NCI-H226 (cell line): ENCODE measurements at regions not wholly inside any gene's neighbourhood (a gene's known extent, or its start where the extent isn't known, plus 50 kb on each side); places are given as distances from the start of the nearest gene placed in this dataset.
"Not testable (repeated sequence)": the region's sequence is repeated elsewhere in the genome, so short reads cannot be mapped to it uniquely, and the experiment has no call there.

Experiments used
- DNase-seq: peaks from one replicate; pipeline ENCODE4 v3.0.0-alpha.2; 2015

DNA sequence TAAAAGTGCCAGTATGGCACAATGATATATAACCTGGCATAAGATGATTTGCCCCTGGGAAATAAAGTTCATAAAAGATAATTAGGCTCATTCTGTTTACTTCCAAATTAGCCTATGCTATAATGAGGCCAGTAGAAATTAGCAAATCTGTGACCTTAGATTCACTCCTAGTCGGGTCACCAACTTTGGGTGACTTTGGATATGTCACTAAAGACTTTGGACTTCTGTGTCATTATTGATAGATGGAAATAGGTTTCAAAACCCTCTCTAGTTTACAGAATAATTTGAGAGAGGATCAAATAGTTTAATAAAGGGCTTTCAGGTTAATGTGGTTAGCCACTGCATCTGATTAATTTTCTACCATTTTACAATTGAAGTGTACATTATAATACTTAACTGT, 1869.3 kb upstream of the FLRT2 start:
- DNase-seq = no peak

DNA sequence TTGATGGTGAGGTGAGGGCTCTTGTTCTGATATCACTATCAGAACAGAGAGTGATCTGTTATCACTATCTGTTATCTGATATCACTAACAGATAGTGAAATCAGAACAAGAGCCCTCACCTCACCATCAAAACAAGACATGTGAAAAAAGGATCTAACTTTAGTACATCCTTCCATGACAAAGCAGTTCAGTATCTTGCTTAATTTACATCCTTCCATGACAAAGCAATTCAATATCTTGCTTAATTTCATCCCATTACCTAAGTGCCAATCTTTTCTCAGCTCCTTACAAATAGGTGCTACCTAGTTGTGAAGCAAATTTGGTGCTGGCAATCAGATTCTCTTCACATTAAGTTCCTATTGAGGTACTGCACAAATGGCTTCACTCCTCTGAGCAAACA, 1865.6 kb upstream of the FLRT2 start:
- no peak for DNase-seq

DNA sequence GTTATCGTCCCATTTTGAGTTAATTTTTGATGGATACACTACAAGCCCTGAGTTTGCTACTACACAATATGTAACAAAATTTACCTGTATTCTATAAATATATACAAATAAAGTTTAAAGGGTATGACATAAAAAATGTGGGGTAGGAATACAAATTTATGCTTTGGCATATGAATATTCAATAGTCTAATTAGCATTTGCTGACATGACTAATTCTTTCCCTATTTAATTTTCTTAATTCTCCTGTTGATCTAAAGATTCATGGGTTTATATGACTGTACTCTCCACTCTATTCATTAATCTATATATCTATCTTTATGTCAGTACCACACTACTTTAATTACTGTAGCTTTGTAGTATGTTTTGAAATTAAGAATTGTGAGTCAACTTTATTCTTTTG, 1840.7 kb upstream of the FLRT2 start:
- no peak for DNase-seq

DNA sequence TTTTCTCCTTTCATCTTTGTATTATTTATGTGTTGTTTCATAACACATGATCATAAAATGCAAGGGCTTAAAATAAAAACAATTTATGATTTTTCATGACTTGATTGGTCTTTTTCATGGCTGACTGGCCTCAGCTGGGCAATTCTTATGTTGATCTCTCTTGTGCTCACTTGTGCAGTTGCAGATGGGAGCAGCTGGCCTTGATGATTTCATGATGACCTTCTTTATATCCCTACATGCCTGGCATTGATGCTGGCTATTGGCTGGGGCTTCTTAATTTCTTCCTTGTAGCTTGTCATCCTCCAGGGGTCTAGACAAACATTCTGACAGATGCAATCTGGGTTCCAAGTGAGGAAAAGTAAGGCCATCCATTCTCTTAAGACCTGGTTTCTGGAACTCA, 1832.8 kb upstream of the FLRT2 start:
- DNase-seq = no peak

DNA sequence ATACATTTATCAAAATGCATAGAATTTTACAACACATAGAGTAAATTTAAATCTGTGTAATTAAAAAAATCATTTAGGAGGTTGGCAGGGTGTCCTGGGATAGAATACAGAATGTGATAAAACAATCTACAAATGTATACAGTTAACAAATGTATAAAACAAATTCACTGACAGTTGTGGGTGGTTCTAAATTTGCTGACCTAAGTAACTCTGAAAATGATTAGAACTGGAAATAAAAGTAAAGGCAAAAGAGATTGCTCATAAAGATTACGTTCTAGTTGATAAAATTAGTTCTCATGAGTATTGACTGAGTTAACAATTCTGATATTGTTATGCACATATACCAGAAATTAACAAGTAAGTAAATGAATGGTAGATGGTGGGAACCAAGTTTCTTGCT, 1827.3 kb upstream of the FLRT2 start:
- no peak for DNase-seq

DNA sequence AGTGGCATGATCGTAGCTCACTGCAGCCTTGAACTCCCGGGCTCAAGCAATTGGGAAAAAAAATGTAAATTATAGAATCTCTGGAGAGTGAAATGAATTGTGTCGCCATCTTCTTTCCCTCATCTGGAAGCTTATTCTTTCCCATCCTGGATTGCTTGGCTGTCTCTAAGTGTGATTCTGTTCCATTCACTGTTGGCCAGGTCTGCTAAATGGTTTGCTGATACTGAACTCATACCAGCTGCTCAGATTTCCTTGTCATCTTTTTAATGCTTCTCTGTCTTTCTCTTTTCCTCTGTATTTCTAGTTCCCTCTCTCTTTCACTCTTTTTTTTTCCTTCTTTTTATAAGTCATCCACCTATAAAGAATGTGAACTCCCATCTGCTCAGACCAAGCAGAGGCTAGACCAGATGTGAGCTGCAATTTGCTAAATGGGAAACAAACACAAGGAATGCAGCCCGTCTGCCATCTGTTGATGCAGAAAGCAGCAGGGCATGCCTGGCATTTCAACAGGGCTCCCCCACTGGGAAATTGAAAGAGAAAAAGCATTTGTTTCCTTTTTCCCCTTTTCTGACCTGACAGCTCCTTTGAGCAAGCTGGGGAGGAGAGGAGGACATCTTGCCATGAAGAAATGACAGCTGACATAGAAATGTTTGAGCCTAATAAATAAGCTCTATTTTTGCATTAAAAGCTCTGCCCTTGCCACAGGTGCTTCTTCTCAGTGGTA, 1823.6 kb upstream of the FLRT2 start:
- DNase-seq = peak; percentile 7

DNA sequence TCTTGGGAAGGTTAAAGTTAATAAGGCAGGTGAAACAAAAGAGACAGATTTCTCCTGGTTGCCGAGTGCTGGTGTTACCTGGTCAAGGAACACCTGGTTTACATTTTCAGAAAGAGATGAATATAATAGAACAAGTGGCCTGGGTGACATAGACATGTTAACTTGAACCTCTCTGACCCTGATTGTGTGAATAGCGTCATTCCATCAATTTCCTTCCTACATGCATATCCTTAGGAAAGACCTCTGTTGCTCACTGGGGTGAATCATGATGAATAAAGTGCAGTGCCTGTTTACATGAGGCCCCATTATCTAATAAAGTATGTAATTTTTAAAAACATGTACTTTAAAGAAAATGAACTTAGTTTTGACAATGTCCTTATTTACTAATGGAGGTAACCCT, 1822.9 kb upstream of the FLRT2 start:
- DNase-seq = no peak

DNA sequence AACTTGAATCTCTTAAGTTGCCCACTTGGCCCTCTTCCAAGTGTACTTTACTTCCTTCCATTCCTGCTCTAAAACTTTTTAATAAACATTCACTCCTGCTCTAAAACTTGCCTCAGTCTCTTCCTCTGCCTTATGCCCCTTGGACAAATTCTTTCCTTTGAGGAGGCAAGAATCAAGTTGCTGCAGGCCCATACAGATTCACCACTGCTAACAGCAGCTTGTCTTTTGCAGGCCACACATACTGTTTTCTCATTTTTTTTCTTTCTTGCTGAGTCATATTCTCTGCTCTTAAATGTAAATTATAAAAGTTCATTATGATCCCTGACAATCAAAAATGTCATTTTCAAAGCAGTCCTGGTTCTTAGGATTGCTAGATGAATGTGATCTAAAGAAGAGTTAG, 1820.8 kb upstream of the FLRT2 start:
- DNase-seq = no peak

DNA sequence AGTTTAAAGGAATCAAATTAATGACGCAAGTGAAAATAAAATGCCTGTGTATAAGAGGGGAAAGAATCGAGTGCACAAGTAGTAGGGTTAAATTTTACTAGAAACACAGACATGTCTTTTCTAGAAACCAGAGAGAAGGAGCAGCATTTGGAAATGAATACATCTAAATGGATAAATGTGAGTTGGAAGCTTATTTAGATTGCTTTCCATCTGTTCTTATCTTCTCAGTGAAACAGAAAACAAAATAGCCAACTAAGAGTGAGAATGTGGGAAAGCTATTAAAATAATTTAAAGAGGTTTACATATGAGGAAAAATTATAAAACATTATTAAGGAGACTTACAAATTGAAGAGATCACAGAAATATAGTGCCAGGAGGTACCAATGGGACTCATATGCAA, 1818.9 kb upstream of the FLRT2 start:
- DNase-seq = no peak

DNA sequence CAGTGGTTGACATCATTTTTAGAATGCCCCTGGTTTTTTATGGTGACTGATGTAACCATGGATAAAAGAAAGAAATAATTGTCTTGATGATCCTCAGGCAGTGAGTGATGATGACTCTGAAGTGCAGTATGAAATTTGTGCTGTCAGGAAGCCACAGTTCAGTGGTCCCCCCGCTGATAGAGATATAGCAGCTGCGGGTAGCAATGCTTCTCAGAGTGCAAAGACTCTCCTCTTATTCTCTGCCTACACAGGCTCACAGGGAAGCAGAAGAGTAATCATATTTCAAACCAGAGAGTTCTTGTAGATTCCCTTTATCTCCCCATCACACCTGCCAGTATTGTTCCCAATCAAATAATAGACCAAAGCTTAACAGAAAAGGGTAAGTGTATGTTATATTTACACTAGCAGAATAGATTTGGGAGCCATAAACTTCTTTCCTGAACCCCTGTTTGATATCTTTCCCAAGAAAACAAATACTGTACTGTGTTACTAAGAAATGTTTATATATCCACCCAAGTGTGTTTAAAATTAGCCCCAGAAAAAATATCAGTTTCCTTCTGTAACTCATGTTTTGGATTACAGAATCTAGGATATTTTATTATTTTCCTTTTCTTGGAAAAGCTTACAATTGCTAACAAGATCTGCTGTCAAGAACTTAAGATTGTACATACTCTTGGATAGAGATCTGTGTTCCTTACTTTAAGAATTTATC, 1817.4 kb upstream of the FLRT2 start:
- no peak for DNase-seq

DNA sequence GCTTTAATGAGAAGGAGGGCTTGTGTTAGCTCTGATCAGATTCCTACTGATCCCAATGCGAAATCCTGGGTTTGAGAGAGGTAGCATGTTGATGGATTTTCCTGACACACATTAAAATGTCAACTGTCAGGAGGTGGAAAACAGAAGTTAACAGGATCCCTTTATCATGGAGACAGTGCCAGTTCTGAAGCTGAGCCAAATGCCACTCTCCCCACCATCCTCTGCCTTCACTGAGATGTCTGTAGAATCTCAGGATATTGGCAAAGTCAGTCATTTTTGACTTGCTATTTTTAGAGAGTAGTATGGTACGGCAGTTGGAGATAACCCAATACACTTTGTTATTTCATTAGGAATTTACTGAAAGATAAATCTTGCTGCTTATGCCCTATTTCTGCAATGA, 1816.2 kb upstream of the FLRT2 start:
- DNase-seq = no peak

DNA sequence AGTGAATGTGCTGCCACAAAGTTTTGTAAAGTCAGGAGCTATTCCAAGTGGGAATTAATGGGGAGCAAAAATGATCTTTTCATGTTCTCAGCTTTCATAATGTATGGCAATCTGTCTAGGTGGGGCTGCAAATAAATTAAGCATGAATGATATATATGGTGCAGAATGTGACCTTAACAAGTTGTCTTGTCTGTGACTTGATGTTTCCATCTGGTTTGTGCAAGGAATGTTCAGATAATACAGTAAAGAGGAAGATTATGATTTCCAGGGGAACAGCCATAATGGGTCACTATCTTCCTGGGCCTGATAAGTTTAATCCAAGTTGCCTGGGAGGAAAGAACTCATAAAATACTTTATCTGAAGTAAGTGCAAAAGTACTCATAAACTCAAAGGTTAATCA, 1815.8 kb upstream of the FLRT2 start:
- peak; percentile 4 for DNase-seq

DNA sequence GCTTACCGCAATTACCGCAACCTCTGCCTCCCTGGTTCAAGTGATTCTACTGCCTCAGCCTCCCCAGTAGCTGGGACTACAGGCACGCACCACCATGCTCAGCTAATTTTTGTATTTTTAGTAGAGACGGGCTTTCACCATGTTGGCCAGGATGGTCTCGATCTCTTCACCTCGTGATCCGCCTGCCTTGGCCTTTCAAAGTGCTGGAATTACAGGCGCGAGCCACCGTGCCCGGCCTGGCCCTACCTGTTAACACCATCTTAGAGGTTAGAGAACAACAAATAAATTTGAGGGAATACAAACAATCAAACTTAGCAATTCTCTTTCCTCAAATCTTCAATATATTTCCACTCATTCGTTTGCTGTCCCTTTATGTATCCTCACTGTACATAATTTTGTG, 1810.5 kb upstream of the FLRT2 start:
- DNase-seq = not testable (repeated sequence)

DNA sequence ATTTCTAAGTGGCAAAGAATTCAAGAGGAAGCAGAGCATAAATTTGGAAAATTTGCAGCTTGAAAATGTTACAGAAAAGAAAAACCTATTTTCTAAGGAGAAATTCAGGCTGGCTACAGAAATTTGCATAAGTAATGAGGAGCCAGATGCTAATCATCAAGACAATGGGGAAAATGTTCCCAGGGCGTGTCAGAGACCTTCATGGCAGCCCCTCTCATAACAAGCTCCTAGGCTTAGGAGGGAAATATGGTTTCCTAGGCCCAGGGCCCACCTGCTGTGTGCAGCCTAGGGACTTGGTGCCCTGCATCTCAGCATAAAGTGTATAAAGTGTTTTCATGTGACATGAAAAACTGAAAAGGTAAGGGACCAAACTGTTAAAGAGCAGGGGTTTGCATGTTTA, 1796.3 kb upstream of the FLRT2 start:
- DNase-seq = no peak

DNA sequence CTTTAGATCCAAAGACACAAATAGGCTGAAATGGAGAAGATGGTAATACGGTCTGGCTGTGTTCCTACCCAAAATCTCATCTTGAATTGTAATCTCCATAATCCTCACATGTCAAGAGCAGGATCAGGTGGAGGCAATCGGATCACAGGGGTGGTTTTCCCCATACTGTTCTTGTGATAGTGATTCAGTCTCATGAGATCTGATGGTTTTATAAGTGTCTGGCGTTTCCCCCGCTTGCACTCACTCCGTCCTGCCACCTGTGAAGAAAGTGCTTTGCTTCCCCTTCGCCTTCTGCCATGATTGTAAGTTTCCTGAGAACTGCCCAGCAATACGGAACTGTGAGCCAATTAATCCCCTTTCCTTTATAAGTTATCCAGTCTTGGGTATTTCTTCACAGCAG, 1795.5 kb upstream of the FLRT2 start:
- DNase-seq = no peak

DNA sequence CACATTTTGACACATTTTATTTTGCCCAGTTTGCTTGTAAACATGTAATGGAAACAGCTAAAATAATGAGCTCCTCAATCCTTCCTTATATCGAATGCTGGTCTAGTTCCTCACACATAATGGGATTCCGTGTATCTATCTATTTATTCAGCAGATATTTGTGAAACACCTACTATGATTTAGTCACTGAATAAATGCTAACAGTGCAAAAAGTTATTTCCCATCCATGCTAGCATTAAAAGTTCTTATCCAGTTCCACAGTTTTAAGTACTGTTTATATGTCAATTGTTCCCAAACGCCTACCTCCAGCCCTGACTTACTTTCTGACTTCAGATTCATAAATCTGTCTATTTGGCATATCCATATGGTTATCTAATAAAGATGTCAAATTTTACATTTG, 1788.7 kb upstream of the FLRT2 start:
- DNase-seq = no peak

DNA sequence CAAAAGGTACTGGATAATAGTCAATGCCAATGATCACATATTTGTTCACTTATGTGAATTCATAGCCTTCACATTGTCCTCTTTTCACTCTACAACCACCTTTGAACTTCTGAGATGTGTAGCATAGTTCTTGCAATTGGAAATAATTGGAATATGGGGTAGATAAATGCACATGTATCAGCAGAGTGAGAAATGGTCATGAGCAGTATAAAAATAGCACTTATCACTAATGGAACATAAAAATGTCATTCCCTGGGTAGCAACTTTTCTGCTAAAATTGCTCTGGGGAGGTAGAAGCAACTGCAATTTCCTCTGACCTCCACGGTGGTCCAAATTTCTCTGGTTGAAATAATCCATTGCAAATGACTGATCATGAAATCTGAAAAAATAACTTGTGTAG, 1785.7 kb upstream of the FLRT2 start:
- DNase-seq = no peak

DNA sequence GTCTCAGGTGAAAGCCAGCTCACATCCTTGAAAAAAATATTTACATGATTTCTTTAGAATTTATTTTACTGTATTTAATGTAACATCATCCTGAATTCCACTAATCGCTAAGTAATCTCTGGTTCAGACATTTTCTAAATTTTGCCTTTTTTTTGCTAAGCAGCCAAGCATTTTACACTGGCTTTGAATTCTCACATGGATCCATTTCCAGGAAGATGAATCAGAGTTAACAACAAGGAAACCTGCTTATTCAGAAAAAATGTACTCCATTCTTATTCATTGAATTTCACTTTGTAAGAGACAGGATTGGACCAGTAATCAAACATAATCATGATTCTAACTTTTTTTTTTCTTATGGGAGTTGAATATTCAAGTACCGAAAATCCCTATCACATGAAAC, 1785.1 kb upstream of the FLRT2 start:
- DNase-seq = no peak

DNA sequence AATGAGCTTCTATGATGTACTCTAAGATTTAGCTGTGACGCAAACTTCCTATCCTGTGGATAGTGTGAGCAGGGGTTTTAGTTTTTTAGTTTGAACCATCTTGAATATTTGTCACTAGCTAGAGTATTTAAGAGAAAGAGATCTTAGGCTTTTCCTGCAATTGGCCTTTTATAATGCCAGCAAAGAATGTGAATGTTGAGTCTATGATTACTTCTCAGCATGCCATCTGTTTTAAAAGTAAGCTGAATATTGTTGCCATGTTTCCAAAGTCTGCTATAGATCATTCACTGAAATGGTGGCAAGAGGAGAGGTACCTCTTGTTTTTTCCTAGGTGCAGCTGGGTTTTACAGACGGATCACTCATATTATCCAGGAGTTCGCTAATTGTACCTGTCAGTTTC, 1783.6 kb upstream of the FLRT2 start:
- no peak for DNase-seq

DNA sequence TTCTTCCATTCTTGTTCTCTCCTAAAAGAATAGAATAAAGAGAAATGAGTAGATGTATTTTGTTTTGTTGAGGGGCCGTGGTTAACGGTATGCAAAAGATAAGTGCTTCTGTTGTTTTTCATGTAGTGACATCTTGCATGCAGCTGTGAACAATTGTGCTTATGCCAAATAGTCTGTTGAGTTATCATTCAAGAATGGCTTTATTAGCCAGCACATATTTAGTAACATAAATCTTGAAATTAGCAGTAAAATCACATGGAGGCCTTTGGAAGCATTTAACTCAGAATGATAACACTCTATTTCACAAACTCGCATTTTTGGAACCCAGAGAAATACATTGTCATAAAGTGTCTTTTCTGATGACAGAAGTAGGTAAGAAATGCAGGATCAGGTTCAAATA, 1772.0 kb upstream of the FLRT2 start:
- DNase-seq = no peak

DNA sequence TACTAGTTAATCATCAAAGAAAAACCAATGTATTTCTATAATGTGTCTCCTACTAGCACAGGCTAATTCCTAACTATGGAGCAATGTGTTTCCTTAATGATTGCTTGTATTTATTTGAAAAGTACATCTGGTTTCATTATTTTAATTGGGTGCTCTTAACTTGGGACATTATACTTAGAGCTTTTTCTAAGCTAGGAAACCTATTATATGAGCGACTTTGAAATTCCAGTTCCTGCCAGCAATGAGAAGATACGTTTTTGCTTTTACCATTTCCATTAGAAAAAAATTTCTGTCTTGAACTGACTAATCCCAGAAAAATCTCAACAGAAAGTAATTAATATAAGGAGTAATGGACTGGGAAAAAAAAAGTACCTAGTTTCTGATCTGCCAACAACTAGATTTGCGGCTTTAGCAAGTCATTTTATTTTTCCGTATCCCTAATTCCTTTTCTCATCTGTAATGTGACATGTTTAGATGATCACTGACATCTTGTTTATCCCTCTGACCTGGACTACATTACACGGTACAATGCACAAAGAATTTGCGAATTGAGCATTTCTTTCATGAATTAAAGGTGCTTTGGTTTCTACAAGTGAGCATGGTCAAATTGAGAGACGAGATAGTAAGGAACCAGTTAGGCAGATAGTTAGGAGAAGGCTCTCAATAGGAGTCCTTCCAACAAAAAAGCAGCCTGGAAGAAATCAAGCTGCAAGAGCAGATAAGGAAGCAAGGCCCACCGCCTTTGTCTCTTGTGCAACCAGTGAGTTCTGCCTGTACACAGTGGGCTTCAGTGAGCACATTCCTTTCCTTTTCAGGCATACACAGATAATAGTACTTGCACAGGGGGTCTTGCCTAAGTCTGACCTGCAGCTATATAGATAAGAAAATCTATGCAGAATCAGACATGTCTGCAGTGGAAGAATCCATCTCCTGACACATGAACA, 1765.0 kb upstream of the FLRT2 start:
- no peak for DNase-seq

DNA sequence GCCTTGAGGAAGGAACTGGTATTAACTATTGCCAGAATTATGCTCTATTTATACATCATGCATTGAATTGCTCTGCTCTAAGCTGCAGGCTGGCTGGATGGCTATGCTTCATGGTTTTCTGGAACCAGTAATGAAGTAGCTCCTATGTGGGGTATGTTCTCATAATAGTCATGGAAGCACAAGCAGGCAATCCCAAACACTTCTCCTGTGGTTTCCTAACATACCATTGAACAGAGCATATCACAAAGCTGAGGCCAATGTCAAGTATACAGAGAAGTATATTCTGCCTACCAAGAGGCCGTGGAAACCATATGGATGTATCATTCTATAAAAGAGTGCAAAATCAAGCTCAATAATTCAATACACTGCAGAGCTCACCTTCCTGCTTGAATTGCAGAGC, 1752.4 kb upstream of the FLRT2 start:
- no peak for DNase-seq

DNA sequence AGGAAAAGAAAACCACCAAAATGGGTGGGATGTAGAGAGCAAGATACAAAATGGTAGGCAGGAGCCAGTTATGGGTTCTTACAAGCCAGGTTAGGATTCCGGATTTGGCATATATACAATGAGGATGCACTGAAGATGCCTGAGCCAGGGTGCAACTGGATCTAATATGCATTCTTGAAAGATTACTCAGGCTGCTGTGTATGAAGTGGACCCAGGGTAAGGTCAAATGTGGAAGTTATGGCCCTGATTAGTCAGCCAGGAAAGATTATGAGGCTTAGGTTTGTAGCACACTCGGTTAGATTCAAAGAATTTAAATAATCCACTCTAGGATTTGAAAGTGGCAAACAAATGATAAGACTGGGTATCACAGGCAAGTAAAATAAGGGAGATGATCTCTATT, 1750.7 kb upstream of the FLRT2 start:
- peak; percentile 95 for DNase-seq

DNA sequence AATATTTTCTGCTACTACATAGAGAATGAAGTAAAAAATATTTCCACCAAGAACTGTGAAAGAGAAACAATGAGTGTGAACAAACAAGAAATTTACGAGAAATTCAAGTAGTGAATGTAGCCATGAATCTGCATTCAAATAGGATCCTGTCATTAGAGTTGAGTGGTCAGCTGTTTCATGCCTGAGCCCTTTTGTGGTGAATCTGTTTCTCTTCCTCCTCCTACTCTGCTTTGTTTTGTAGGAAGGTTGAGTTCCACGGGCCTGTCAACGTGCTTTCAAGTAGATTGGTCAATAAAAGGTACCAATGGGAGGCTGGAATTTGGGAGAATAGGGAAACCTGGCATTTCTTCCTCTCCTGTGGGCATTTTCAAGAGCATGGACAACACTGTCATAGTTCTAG, 1749.6 kb upstream of the FLRT2 start:
- DNase-seq = no peak
